ENCODE measurements at regions not wholly inside any gene's neighbourhood (a gene's known extent, or its start where the extent isn't known, plus 50 kb on each side); places are given as distances from the start of the nearest gene placed in this dataset.

- no peak for TF ChIP-seq TEAD4 (IDR thresholded peaks at IDR 0.05; ENCODE audit: borderline replicate concordance, insufficient read depth)
- no peak for TF ChIP-seq RCOR1 (IDR thresholded peaks at IDR 0.05; ENCODE audit: low read length)
- TF ChIP-seq CTCF (IDR thresholded peaks at IDR 0.05): no peak
- TF ChIP-seq SMC3 (IDR thresholded peaks at IDR 0.05; ENCODE audit: low read depth, low read length): no peak
- no peak for TF ChIP-seq ELF1 (IDR thresholded peaks at IDR 0.05)
- no peak for TF ChIP-seq NRF1 (IDR thresholded peaks at IDR 0.05; ENCODE audit: low read depth, low read length)
- TF ChIP-seq EP300 (IDR thresholded peaks at IDR 0.05; ENCODE audit: borderline replicate concordance in 1 of 2, low read depth in 1 of 2, low read length in 1 of 2): no peak
- no peak for TF ChIP-seq POLR2AphosphoS5 (IDR thresholded peaks at IDR 0.05; ENCODE audit: low read depth, low read length)
- no peak for TF ChIP-seq TAF1 (IDR thresholded peaks at IDR 0.05; ENCODE audit: borderline replicate concordance, low read depth, low read length)
- no peak for TF ChIP-seq JUND (IDR thresholded peaks at IDR 0.05)
- no peak for TF ChIP-seq USF2 (IDR thresholded peaks at IDR 0.05; ENCODE audit: borderline replicate concordance, low read depth, low read length)
- no peak for TF ChIP-seq RAD21 (IDR thresholded peaks at IDR 0.05; ENCODE audit: low read length)
- no peak for TF ChIP-seq PBX3 (IDR thresholded peaks at IDR 0.05)
- TF ChIP-seq, protein P1, sequence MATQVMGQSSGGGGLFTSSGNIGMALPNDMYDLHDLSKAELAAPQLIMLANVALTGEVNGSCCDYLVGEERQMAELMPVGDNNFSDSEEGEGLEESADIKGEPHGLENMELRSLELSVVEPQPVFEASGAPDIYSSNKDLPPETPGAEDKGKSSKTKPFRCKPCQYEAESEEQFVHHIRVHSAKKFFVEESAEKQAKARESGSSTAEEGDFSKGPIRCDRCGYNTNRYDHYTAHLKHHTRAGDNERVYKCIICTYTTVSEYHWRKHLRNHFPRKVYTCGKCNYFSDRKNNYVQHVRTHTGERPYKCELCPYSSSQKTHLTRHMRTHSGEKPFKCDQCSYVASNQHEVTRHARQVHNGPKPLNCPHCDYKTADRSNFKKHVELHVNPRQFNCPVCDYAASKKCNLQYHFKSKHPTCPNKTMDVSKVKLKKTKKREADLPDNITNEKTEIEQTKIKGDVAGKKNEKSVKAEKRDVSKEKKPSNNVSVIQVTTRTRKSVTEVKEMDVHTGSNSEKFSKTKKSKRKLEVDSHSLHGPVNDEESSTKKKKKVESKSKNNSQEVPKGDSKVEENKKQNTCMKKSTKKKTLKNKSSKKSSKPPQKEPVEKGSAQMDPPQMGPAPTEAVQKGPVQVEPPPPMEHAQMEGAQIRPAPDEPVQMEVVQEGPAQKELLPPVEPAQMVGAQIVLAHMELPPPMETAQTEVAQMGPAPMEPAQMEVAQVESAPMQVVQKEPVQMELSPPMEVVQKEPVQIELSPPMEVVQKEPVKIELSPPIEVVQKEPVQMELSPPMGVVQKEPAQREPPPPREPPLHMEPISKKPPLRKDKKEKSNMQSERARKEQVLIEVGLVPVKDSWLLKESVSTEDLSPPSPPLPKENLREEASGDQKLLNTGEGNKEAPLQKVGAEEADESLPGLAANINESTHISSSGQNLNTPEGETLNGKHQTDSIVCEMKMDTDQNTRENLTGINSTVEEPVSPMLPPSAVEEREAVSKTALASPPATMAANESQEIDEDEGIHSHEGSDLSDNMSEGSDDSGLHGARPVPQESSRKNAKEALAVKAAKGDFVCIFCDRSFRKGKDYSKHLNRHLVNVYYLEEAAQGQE (IDR thresholded peaks at IDR 0.05; ENCODE audit: low read depth, low read length): no peak
These were observed 325.5 kb downstream of the ZNF608 start for GRCh38 chr5:124420952-124421351.

All from SK-N-SH (cell line).